ENCODE measurements at regions not wholly inside any gene's neighbourhood (a gene's known extent, or its start where the extent isn't known, plus 50 kb on each side); places are given as distances from the start of the nearest gene placed in this dataset.

DNA sequence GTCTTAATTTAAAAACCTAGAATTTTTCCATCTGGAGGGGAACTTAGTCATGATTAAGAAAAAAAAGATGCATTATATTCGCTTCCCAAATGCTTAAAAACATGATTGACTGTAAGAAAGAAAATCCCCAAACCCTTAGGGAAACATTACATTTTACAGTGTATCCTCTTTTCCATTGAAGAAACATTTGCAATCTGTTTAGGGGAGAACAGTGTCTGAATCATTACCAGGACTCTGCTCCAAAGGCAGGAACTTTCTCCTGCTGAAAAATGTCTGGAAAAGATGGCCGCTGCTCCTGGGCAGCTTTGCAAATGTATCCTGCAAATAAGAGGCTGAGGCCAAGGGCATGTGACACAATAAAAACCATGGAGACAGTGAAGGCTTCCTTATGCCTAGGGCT is 173.7 kb downstream of the BUB3 start:
- TF ChIP-seq, protein P1, sequence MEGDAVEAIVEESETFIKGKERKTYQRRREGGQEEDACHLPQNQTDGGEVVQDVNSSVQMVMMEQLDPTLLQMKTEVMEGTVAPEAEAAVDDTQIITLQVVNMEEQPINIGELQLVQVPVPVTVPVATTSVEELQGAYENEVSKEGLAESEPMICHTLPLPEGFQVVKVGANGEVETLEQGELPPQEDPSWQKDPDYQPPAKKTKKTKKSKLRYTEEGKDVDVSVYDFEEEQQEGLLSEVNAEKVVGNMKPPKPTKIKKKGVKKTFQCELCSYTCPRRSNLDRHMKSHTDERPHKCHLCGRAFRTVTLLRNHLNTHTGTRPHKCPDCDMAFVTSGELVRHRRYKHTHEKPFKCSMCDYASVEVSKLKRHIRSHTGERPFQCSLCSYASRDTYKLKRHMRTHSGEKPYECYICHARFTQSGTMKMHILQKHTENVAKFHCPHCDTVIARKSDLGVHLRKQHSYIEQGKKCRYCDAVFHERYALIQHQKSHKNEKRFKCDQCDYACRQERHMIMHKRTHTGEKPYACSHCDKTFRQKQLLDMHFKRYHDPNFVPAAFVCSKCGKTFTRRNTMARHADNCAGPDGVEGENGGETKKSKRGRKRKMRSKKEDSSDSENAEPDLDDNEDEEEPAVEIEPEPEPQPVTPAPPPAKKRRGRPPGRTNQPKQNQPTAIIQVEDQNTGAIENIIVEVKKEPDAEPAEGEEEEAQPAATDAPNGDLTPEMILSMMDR (IDR thresholded peaks at IDR 0.05), result no peak
- no peak for TF ChIP-seq POLR2A (IDR thresholded peaks at IDR 0.05)

Measured in esophagus squamous epithelium (tissue), 4 donors.